ENCODE measurements at regions not wholly inside any gene's neighbourhood (a gene's known extent, or its start where the extent isn't known, plus 50 kb on each side); places are given as distances from the start of the nearest gene placed in this dataset.

- ATAC-seq (no peak), DNase-seq (no peak)
- no peaks in the 10 kb centered on the region for H3K9me3 ChIP-seq
- H3K4me1 ChIP-seq: peaks cover 6% of the 10 kb centered on the region
- H3K27me3 ChIP-seq: no peaks in the 10 kb centered on the region
- no peaks in the 10 kb centered on the region for H3K36me3 ChIP-seq
- no peak overlapping the region for H3K27ac ChIP-seq
- no peak for TF ChIP-seq CTCF (IDR thresholded peaks at IDR 0.05)
- intact Hi-C loops (cut with DNase I): no loop called here
- no peak overlapping the region for H3K4me3 ChIP-seq
Observed at GRCh38 chr2:12304564-12305171, 412.1 kb upstream of the TRIB2 start.

GRCh38 chr2:12305931-12306330 lies 410.8 kb upstream of the TRIB2 start:
- Histone ChIP-seq H3K27me3 (no peaks in the 10 kb centered on the region), H3K4me1 (peaks cover 6% of the 10 kb centered on the region), H3K9me3 (no peaks in the 10 kb centered on the region), H3K27ac (no peak overlapping the region), H3K36me3 (no peaks in the 10 kb centered on the region), H3K4me3 (no peak overlapping the region)
- intact Hi-C loops (cut with DNase I): no loop called here
- TF ChIP-seq CTCF (IDR thresholded peaks at IDR 0.05): no peak
- DNase-seq (no peak), ATAC-seq (no peak)

- Histone ChIP-seq H3K4me3 (no peak overlapping the region), H3K36me3 (no peaks in the 10 kb centered on the region), H3K27me3 (no peaks in the 10 kb centered on the region), H3K4me1 (no peaks in the 10 kb centered on the region), H3K9me3 (no peaks in the 10 kb centered on the region), H3K27ac (no peak overlapping the region)
- no peak for ATAC-seq
- no peak for DNase-seq
- intact Hi-C loops (cut with DNase I): no loop called here
- TF ChIP-seq CTCF (IDR thresholded peaks at IDR 0.05): no peak
Observed at GRCh38 chr2:12310399-12310798, 406.3 kb upstream of the TRIB2 start.

DNA sequence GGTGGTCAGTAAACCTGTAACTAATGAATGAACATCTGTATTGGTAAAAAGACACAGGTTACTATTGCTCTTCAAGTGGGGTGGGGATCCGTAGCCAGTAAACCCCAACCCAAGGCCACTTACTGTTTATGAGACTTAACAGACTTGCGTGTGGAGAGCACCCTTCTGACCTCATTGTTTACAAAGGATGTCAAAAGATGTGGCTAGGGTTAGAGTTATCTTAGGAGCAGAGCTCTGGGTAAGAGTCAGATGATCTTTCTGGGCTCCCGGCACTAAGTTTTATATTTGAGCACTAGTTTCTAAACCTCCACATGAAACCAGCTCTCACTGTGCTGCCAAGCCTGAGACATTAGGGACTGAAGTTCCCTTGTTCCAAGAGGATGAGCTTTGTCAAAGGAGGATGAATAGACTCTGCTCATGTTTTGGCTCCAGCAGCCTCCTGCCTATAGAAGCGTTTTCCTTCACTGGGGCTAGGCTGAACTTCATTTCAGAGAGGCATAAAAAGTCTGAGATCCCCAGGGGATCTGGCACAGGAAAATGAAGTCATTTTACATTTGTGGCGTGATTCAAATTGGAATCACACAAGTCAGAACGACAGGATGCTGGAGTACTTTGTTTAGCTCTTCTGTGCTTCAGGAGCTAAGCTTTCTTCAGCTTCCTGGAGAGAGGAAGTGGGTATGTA lies 403.1 kb upstream of the TRIB2 start:
- no peak for ATAC-seq
- no peak for TF ChIP-seq CTCF (IDR thresholded peaks at IDR 0.05)
- Histone ChIP-seq H3K27me3 (no peaks in the 10 kb centered on the region), H3K4me1 (no peaks in the 10 kb centered on the region), H3K36me3 (no peaks in the 10 kb centered on the region), H3K4me3 (no peak overlapping the region), H3K27ac (no peak overlapping the region), H3K9me3 (no peaks in the 10 kb centered on the region)
- intact Hi-C loops (cut with DNase I): no loop called here
- DNase-seq: no peak

GRCh38 chr2:12314127-12314760 lies 402.5 kb upstream of the TRIB2 start:
- Histone ChIP-seq H3K4me3 (no peak overlapping the region), H3K36me3 (no peaks in the 10 kb centered on the region), H3K27ac (no peak overlapping the region), H3K9me3 (no peaks in the 10 kb centered on the region), H3K4me1 (no peaks in the 10 kb centered on the region), H3K27me3 (no peaks in the 10 kb centered on the region)
- DNase-seq: no peak
- no peak for TF ChIP-seq CTCF (IDR thresholded peaks at IDR 0.05)
- ATAC-seq: no peak
- intact Hi-C loops (cut with DNase I): no loop called here
